Breast epithelium (tissue), 4 donors: ENCODE measurements at regions not wholly inside any gene's neighbourhood (a gene's known extent, or its start where the extent isn't known, plus 50 kb on each side); places are given as distances from the start of the nearest gene placed in this dataset.

Experiments used
- DNase-seq, 2 donors: peaks; one replicate each; pipeline ENCODE4 v3.0.0-alpha.2; 2019; ENCODE audit warnings: low spot score in 2 of 2
- H3K27ac ChIP-seq, 2 donors: fragments of 200-600 bp; sonication (generic) in 1 of 2; one replicate each; pipeline ENCODE4 v1.5.1; 2016 to 2019; ENCODE audit warnings: mild to moderate bottlenecking in 1 of 2
- H3K27me3 ChIP-seq, 2 donors: fragments of 200-600 bp; sonication (generic) in 1 of 2; one replicate each; pipeline versions ENCODE4 v1.5.1 to v1.6.0; 2017 to 2019; ENCODE audit warnings: control low read depth in 1 of 2, mild to moderate bottlenecking in 1 of 2
- H3K36me3 ChIP-seq: fragments of 200-600 bp; one replicate; pipeline ENCODE4 v1.5.1; 2019
- H3K4me1 ChIP-seq, 2 donors: fragments of 200-600 bp; sonication (generic); one replicate each; pipeline ENCODE4 v1.5.1; 2016 to 2019; ENCODE audit warnings: control low read depth in 1 of 2
- H3K4me3 ChIP-seq, 3 donors: fragments of 200-600 bp; sonication (generic); 1 replicate in 2 of 3; 2 replicates in 1 of 3; pipeline ENCODE4 v1.5.1; 2016 to 2019; ENCODE audit warnings: mild to moderate bottlenecking in 3 of 3, moderate library complexity in 2 of 3
- H3K9me3 ChIP-seq, 2 donors: fragments of 200-600 bp; sonication (generic) in 1 of 2; one replicate each; pipeline ENCODE4 v1.5.1; 2016 to 2019; ENCODE audit warnings: control low read depth in 1 of 2
- POLR2A ChIP-seq: fragments of 450-650 bp; IDR thresholded peaks from one replicate; pipeline ENCODE4 v1.6.1; 2016; ENCODE audit warnings: antibody characterized with exemption, mild to moderate bottlenecking, moderate library complexity
- POLR2AphosphoS5 ChIP-seq, 3 donors: sonication (generic); formaldehyde crosslinking; IDR thresholded peaks; one replicate each; pipeline ENCODE4 v1.6.1; 2017; ENCODE audit warnings: antibody characterized with exemption in 3 of 3
- intact Hi-C: fragments of 100-400 bp; cut with DNase I; formaldehyde crosslinking; loops from one replicate; pipeline ENCODE4 v1.15.1; 2023; ENCODE audit warnings: low total_unique reads
- TF ChIP-seq, protein P1 (sequence below), 3 donors: fragments of 450-650 bp; IDR thresholded peaks; one replicate each; pipeline ENCODE4 v1.5.1; 2016 to 2017; ENCODE audit warnings: antibody characterized with exemption in 3 of 3, mild to moderate bottlenecking in 3 of 3, moderate library complexity in 3 of 3

DNA sequence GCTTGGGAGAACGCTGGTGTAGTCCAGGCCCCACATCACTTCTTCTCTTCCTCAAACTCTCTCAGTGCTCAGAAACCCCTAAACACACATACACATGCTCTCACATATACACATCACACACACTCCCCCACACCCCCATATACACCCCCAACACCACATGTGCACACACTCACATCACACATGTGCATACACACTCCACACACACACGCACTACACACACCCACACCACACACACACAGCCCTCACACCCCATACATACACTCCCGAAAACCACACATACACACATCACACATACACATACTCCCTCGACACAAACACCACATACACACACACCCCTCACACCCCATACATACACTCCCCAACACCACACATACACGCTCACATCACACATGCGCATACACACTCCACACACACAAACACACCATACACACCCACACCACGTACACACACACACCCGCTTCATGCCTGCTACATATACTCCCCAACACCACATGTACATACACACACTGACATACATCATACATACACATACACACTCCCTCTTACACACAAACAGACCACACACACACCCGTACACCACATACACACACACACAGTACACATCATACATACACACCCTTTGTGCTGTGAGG, 110.3 kb upstream of the TMEM170B start:
- peak overlapping the region; percentile 66 to 74 for H3K27ac ChIP-seq

DNA sequence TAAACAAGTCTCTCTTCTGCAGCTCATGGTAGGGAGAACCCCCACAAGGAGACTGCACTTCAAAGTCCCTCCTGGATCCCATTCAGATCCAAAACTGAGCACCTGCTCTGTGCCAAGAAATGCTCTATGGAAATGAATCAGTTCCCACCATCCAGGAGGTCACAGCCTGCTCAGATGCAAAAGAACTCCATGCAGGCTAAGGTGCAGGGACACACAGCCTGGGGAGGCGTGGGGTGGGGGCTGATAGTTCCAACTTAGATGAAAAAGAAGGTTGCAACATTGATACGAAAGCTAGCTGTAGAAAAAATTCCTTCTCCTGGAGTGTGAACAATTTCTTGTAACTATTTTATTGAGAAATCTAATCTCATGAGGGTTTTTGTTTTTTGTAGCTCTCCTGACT, 111.0 kb upstream of the TMEM170B start:
- DNase-seq, result no peak
- no peaks in the 10 kb centered on the region for H3K4me1 ChIP-seq
- intact Hi-C loops, result no loop called here
- peak overlapping the region in 1 of 2 donors; percentile 22 for H3K27ac ChIP-seq
- H3K4me3 ChIP-seq, result no peak overlapping the region
- no peaks in the 10 kb centered on the region for H3K36me3 ChIP-seq
- no peaks in the 10 kb centered on the region for H3K27me3 ChIP-seq
- H3K9me3 ChIP-seq, result no peaks in the 10 kb centered on the region
- no peak for TF ChIP-seq POLR2A
- TF ChIP-seq, protein P1, sequence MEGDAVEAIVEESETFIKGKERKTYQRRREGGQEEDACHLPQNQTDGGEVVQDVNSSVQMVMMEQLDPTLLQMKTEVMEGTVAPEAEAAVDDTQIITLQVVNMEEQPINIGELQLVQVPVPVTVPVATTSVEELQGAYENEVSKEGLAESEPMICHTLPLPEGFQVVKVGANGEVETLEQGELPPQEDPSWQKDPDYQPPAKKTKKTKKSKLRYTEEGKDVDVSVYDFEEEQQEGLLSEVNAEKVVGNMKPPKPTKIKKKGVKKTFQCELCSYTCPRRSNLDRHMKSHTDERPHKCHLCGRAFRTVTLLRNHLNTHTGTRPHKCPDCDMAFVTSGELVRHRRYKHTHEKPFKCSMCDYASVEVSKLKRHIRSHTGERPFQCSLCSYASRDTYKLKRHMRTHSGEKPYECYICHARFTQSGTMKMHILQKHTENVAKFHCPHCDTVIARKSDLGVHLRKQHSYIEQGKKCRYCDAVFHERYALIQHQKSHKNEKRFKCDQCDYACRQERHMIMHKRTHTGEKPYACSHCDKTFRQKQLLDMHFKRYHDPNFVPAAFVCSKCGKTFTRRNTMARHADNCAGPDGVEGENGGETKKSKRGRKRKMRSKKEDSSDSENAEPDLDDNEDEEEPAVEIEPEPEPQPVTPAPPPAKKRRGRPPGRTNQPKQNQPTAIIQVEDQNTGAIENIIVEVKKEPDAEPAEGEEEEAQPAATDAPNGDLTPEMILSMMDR (IDR thresholded peaks at IDR 0.05), result no peak
- TF ChIP-seq POLR2AphosphoS5 (IDR thresholded peaks at IDR 0.05), result no peak

More for the DNA sequence above, 110.3 kb upstream of the TMEM170B start:
- DNase-seq, result no peak
- no peaks in the 10 kb centered on the region for H3K4me1 ChIP-seq
- no peaks in the 10 kb centered on the region for H3K36me3 ChIP-seq
- H3K9me3 ChIP-seq, result no peaks in the 10 kb centered on the region
- intact Hi-C loops, result no loop called here
- H3K4me3 ChIP-seq, result no peak overlapping the region
- no peaks in the 10 kb centered on the region for H3K27me3 ChIP-seq
- TF ChIP-seq POLR2AphosphoS5 (IDR thresholded peaks at IDR 0.05), result no peak
- TF ChIP-seq, protein P1 (IDR thresholded peaks at IDR 0.05), result no peak

DNA sequence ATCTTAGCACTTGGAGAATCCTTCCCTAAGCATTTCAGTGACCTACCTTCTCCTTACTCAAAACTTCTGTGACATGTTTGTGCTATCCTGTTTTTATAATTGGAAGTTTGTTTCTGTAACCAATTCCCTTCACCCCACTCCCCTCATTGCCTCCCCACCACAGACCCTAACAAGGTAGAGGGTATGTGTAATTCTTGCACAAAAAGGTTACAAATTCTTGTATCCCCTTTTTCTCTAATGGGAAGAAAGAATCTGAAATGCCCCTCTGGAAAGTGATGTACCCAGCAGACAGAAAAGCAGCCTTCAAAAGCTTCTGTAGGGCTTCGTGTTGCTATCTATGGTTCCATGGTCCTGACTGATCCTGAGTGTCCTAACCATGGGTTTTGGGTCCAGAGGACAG, 111.7 kb upstream of the TMEM170B start:
- Histone ChIP-seq H3K4me1 (no peaks in the 10 kb centered on the region), H3K36me3 (no peaks in the 10 kb centered on the region), H3K27me3 (no peaks in the 10 kb centered on the region), H3K27ac (peak overlapping the region in 1 of 2 donors; percentile 45), H3K4me3 (no peak overlapping the region), H3K9me3 (no peaks in the 10 kb centered on the region)
- intact Hi-C loops, result no loop called here
- no peak for DNase-seq
- TF ChIP-seq POLR2AphosphoS5 (IDR thresholded peaks at IDR 0.05) (no peak), POLR2A (no peak)
- TF ChIP-seq, protein P1 (IDR thresholded peaks at IDR 0.05), result no peak

DNA sequence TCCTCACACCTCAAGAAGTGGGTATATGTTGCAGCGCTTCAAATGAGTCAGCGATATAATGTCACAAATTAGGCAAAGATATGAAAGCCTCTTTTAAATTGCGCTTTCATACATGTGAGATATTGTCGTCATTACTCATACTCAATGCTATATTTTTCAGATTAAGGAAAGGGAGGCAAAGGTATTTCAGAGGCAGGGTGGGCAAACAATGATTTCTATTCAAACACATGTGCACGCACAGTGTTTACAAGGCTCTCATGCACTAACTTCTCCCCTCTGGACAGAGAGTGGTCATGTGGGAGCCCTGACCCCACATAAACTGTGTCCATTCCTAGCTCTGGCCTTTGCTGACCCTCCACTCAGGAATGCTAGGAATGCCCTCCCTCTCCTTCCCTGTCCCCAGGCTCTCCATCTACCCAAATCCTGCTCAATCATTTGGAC, 112.1 kb upstream of the TMEM170B start:
- TF ChIP-seq POLR2A (no peak), POLR2AphosphoS5 (IDR thresholded peaks at IDR 0.05) (no peak)
- TF ChIP-seq, protein P1 (IDR thresholded peaks at IDR 0.05), result no peak
- DNase-seq, result no peak
- Histone ChIP-seq H3K4me3 (no peak overlapping the region), H3K27me3 (no peaks in the 10 kb centered on the region), H3K4me1 (no peaks in the 10 kb centered on the region), H3K27ac (peak overlapping the region in 1 of 2 donors; percentile 45), H3K36me3 (no peaks in the 10 kb centered on the region), H3K9me3 (no peaks in the 10 kb centered on the region)
- intact Hi-C loops, result no loop called here

DNA sequence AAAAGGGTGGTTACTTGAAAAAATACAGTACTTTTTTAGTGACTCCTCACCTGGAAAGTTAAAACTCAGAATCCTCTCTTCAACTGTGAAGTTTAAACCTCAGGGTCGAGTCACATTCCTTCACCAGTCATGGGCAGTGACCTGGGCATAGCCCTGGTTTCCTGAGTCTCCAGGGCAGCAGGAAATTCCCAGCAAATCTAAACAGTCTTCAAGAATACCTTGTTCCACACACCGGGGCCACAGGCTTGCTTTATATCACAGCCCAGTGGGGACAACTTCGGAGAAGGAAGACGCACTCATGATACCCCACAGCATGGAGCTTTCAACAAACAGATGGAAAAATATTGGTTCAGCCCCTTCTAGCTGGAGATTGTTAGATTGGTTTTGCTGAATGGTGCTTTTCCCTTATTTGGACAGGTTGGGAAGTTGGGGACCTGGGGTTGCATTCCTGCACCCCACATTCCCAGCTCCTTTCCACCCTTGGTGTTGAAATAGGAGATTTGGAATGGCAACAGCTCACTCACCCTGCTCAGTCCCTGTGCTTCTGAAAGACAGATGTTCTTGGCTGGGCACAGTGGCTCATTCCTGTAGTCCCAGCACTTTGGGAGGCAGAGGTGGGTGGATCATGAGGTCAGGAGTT, 113.0 kb upstream of the TMEM170B start:
- intact Hi-C loops, result no loop called here
- H3K9me3 ChIP-seq, result no peaks in the 10 kb centered on the region
- no peaks in the 10 kb centered on the region for H3K27me3 ChIP-seq
- no peak for DNase-seq
- no peak overlapping the region for H3K4me3 ChIP-seq
- TF ChIP-seq POLR2AphosphoS5 (IDR thresholded peaks at IDR 0.05), result no peak
- TF ChIP-seq POLR2A, result no peak
- TF ChIP-seq, protein P1 (IDR thresholded peaks at IDR 0.05), result no peak
- H3K36me3 ChIP-seq, result no peaks in the 10 kb centered on the region
- H3K27ac ChIP-seq, result peak overlapping the region in 1 of 2 donors; percentile 41
- no peaks in the 10 kb centered on the region for H3K4me1 ChIP-seq
